GM21515 (cell line): ENCODE measurements at regions not wholly inside any gene's neighbourhood (a gene's known extent, or its start where the extent isn't known, plus 50 kb on each side); places are given as distances from the start of the nearest gene placed in this dataset.

ENCODE experiments used
- ATAC-seq: cut with Tn5 transposase; IDR thresholded peaks from one replicate; pipeline ENCODE4 v1.9.1; 2021; ENCODE audit not compliant: unreplicated experiment

DNA sequence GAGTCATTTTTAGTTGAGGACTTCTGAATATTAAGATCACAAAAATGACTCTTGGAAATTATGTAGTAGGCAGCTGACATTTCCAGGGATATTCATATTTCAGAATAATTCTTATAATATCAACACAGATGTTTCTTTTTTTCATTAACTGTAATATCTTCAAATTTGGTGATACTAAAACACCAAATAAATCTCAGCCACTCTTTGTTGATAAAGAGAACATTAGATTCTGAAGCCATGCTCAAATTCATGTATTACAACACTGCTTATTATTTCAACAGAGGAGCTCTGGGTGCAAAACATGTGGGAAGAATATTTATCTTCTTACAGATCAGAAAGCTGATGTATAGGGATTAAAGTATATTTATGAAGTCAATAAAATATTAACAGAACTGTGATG, 355.4 kb downstream of the CRPPA start:
- ATAC-seq: no peak

DNA sequence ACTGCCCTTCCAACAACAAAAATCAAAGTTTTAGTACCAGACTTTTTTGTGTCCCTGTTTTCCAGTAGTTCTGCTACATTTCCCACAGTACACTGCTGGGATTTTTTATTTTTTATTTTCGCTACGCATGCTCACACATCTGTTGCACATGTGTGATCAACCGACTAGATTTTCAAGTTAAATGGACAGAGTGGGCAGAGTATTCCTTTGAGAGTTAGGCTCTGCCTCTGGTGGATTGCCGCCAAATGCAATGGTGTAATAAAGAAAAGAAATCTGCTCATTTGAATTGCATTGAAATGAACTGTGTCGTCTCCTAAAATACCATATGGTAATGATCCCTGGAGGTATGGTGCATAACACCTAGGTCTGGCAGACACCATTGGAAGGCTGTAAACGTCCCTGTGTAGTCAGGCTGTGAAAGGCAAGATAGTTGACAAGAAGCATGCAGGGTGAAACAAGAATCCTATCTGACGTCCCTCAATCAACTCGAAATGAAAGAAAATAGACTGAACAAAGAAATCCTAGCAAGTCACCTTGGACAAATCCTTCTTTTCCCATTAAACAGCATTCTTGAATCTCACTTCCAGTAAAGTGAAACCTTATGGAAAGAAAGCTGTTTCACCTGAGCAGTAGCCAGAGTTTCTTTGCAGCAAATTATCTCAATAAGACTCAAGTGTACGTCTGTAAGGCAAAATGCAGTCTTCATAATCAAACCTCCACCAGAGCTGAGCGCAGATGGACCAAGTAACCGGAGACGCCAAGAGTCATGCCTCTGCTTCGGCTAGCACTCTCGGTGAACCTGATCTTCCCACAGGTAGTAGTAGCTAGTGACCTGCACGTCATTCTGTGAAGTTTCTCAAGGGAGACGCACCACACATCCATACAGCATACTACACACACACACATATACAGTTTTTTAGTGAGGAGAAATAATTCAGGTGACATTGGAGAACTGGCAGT, 357.3 kb downstream of the CRPPA start:
- ATAC-seq: no peak

DNA sequence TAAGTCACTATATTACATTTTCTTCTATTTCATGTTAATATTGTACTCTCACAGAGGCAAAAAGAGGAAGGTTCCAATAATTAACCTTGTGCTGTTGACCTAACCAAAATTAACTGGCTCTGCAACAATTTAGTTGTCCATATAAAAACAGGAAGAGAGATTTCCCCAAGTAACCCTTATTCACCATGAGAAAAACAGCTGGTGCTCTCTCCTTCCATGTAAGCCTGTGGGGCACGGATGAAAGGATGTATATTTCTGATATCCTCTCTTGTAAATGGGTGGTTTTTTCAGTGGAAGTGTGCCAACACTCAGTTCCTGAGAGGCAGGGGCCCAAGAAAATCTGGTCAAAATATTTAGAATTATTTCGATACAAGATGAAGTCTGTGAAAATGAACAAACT, 358.1 kb downstream of the CRPPA start:
- no peak for ATAC-seq

DNA sequence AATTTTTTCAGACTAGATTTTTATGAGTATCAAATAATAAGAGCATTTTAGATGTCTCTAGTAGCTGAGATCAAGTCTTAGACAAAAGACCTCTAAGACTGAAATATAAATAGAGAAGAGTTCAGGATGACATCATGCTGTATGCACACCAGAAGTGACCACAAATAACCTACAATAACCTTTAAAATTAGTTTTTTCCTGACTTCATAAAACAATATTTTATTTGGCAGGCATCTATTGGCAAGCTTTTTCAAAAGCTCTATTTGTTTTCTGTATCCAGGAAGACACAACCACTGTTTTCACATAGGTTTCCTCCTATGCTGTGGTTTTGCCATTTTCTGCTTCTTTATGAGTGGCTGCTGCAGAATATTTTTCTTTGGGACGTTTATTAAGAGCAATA, 359.1 kb downstream of the CRPPA start:
- no peak for ATAC-seq

DNA sequence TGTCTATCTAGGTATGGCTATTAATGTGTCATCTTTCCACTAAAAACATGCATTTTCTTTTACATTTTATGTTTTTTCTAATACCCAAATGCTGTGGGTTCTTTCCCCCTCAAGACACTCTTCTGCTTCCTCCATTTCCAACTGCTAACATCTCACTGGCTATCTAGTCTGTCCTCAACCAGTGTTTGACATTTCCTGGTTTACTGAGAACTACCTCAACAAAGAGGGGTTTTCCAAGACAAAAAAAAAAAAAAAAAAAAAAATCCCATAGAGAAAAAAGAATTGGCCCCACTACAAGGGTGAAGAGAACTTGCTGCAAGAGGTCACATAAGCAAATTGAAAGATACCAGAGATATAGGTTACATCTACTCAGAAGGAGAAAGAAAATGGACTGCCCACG, 359.7 kb downstream of the CRPPA start:
- no peak for ATAC-seq

DNA sequence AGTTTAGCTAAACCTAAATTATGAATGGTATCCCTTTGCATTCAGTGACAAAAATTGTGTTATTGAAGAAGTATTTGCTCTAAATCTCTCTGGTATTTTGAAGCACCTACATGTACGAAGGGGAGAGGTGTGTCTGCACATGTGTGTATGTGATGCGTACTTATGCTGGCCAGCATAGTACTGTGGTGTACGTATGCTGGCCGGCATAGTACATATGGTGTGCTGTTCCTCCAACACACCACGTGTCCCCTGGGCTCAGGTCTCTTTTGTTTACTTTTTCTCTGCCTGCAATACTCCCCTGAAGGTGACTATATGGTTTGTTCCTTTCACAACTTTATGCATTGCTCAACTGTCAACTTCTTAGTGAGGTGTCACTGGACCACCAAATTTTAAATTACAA, 360.3 kb downstream of the CRPPA start:
- no peak for ATAC-seq

DNA sequence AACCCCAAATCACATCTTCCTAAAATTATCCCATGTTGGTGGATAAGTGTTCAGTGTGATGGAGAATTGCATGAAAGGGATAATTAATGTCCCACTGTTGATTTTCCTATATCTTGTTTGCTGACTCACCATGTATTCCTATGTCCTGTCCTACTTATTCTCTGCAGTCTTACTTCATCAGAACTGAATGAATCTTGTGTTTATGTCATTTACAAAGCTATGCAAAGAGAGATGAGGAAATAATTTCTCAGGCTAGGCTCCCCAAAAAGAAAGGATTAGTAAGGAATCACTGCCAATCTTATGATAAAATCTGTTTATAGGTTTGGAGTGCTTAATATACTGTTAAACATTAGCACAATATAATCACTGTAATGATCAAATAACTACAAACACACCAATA, 360.8 kb downstream of the CRPPA start:
- no peak for ATAC-seq

DNA sequence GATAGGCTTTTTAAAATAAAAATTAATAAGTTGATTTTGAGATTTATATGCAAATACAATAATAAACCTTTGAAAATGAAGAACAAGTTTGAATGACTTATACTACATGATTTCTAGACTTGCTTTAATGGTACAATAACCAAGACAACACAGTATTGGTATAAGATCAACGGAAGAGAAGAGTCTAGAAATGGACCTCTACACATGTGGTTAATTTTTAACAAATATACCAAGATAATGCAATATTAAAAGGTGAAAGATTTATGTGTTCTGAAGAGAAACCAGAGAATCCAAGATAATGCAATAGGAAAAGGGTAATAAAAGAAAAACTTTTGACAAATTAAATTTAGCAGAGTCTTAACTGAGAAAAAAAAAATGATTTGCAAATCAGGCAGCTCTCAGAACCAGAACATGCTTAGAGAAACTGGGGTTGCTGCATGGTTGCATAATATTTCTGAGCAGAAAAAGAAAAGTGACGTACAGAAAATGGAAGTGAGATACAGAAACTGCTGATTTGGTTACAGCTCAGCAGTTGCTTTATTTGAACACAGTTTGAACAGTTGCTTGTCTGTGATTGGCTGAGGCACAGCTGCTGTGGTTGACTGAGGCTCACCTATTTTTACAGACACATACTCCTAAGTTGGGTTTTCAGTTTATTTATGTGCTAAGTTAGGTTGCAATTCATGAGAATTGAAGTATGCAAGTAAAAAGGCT, 365.9 kb downstream of the CRPPA start:
- ATAC-seq: peak; percentile 63

DNA sequence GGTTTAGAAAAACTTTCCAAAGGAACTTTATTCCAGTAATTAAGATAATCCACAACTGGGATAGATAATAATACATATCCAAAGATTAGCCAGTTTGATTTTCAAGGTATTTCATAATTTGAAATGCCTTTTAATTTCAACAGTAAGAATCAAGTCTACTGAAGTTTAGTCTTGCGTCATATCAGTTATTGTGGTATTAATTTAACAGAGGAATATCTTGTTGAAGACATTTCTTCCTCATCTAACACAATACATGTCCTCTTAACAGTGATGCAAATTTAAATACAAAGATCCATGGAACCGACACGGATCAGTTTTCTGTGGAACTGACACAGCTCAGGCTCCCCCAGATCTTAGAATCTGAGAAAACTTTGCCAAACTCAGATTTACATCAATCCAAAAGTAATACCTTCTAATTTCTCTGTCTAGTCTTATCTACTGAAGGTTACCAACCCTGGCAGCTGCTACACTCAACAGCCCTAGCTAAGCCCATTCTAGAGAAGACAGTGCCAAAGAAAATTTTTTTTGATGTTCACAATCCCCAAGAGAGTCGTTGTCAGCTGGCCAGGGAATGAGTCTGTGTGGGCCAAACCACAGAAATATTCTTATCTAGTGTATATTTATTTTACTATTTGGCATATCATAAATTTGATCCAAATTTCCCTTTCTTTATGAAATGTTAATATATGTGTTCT, 365.2 kb upstream of the MEOX2 start:
- ATAC-seq: no peak

DNA sequence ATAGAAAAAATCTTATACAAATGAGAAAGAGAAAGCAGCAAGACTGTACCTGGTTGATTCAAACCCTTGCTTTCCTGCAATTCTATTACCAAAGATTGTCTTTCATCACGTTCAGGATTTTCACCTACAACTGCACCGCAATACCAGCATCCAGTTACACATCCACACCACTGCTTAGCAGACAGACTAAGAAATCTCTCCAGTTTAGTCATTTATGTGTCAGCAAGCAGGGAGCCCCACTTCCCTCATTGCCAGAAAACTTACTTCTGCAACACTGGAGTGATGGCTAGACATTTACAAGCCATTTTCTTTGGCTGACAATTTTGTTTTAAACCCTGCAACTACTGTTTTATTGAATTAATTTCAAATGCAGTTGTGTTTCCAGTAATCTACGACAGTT, 359.6 kb upstream of the MEOX2 start:
- no peak for ATAC-seq

DNA sequence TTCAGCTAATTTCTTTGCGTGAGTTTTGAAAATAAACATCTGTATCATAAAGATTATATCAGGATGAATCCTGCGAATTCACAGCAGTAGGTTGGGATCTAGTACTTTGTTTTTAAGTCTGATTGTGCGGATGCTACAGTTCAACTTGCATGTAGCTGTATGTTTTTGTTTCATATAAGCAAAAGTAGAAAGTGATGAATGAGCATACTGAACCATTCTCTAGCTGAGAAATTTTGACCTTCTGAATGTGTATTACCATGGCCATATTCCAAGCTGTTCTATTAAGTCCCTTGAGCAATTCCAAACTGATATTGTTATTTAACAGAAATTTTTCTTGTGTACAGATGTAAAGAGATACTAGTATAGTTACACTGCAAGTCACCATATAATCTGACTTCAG, 358.8 kb upstream of the MEOX2 start:
- no peak for ATAC-seq

DNA sequence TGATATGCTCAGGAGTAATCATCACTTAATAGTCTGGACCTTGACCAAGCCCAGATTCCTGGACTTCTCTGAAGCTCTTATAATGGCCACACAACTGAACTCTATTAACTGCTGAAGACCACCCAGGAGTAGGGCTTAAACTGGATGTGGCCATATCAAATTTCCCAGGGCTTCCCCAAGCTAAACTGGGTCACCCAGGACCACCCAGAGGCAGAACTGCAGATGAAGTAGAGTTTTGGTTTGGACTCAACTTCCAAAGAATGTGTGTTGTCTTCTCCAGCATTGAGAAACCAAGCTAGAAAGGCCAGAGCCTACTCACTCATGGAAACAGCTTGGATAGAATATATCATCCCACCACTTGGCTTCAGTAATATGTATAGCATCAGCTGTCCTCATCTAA, 358.2 kb upstream of the MEOX2 start:
- no peak for ATAC-seq

DNA sequence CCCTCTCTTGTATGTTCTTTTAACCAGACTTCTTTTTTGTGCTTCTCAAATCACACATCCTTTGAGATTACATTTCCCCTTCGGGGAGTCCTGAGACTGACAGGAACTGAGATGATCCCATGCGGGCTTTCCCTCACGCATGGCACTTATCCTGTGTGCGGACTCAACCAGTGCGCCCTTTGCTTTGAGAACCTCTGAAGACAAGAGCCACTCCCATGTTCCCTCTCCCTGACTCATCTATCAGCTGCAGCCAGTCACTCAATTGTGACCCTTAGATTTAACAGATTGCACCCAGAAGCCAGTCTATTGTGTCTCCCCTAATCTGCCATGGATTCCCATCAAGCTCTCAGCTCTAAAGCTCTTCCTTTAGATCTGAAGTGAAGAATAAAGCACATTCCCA, 353.9 kb upstream of the MEOX2 start:
- ATAC-seq: no peak

DNA sequence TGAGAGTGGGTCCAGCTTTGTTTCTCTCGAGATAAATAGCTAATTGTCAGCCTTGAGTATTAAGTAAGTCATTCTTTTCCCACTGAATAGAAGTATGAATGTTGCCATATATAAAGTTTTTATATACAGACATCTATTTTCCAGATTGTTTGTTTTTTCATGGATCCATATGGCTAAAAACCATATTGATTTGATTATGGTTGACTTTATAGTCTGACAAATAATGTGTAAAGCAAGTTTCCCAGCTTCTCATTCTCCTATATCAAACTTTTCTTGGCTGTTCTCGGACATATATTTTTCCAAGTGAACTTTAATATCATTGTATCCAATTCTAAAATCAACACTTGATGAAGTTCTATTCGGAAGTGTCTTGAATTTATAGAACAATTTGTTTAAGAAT, 352.4 kb upstream of the MEOX2 start:
- ATAC-seq: no peak

DNA sequence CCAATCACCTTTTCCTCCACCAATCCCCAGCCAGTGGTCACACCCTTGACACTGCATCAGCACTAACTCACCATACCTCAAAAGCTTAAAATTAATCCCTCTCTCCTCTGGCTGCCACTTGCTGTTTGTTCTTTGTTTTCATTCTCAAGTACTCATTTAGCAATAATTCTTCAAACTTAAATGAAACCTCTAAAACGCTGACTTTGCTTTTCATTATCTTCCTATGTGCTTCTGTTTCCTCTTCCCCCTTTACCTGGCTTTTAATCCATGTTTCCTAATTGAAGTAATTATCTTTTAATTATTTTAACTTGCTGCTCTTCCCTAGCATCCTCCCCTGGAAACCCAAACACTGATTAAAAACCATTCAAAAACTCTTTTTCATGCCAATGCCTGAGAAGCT, 348.9 kb upstream of the MEOX2 start:
- ATAC-seq: no peak

DNA sequence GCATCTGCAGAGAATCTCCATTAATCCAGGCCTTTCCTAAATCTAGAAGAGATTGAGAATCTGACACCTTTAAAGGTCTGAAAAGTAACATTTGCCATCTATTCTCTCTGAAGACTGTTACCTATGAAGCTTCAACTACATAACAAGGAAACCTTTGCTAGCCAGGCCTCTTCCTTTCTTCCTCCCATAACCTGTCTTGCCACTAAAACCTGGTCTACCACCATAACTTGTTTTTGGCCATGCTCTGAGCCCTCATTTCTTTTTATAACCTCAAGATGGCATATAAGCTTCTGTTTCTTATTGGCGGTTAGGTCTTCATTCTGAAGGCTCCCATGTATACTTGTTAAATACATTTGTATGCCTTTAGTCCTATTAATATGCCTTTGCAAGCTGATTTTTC, 348.4 kb upstream of the MEOX2 start:
- no peak for ATAC-seq

DNA sequence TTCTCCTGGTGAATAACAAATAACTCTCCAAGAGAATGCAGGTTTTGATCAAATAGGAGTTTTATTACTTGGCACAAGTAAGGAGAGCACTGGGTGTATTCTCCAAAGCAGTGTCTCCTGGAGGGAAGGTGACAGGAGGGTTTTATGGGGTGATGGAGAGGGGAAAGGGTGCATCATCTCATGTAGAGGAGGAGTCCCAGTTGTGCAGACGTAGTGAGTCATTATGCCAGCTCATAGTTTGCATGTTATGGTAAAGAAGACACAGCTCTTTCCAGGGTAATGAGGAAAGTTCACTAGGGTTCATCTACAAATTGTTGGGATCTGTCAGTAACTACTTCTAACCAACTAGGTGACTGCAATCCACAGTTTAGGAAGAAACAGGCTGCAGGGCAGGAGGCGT, 347.9 kb upstream of the MEOX2 start:
- ATAC-seq: no peak

DNA sequence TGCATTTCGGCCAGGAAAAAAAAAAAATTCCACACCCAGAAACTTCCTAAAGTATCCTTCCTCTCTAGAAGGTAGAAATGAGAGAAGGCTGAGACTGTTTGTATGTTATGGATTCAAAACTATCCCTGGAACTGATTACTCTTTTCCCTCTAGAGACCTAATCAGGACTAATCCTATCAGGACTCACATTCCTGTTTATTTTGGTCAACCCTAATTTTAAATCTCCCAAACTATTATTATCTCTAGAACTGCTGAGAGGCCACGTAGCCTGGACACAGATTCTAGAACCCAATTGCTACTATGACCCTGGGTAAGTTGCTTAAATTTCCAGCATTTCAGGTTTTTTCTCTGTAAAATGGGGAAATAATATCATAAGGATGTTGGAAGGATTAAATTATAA, 346.8 kb upstream of the MEOX2 start:
- no peak for ATAC-seq

DNA sequence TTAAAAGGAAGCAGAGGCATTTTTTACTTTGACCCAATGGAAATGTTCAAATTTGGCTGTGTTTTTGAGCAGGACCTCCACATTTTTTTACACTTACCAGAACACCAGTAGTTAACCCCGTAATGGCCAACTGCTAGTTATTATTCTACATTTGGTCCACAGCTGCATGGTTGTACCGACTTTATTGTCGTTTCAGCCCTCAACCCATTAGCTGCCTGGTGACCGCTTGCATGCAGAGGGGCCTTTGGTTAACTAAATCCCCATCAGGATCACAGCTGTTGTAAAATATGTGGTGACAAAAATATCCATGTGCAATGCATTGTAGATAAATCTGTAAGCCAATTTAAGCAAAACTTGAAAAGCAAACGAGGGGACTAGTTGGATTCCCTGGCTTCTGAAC, 342.2 kb upstream of the MEOX2 start:
- ATAC-seq: no peak

DNA sequence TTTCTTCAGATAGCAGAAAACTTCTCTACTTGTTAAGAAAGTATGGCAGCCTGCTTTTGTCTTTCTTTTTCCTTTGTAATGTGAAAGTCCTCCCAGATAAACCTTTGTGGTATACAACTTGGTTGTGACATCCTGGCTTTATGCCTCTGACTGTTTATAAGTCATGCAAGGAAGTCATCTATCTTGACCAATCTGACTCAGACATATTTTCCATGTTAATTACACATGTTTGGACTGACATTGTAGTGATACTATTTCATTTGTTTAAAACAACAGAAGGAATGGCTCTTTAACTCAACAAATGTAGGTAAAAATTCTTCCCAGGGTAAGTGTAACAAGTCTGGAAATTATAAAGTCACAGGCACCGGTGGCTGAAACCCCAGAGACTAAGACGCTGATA, 341.6 kb upstream of the MEOX2 start:
- ATAC-seq: no peak

DNA sequence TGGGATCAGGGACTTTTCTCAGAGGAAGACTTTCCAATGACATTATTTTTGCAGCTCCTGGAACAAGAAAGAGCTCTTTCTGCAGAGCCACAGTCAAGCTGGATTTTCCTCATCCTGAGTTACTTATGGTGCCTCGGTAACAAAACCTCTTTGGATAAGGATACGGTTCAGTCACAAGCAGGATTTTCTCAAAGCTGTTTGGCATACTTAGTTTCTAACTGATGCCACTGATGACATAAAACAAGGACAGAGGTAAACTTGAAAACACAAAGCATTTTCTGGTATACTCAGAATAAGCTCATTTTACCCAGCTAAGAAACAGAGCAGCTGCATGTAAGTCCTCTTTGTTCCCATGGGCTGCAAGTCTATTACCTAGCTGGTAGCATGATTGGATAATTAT, 340.9 kb upstream of the MEOX2 start:
- no peak for ATAC-seq
